SHP77 treated with DMSO at 0.1 percent for 48 hours (cell line): ENCODE measurements at regions not wholly inside any gene's neighbourhood (a gene's known extent, or its start where the extent isn't known, plus 50 kb on each side); places are given as distances from the start of the nearest gene placed in this dataset.
"Not testable (repeated sequence)": the region's sequence is repeated elsewhere in the genome, so short reads cannot be mapped to it uniquely, and the experiment has no call there.

Source experiments
- DNase-seq: peaks from one replicate; lab custom pipeline; 2025; lab: John Stamatoyannopoulos, UW

- DNase-seq: no peak
Measured at GRCh38 chr1:198809247-198809646, 170.4 kb downstream of the PTPRC start.

GRCh38 chr1:198811449-198811848 lies 172.6 kb downstream of the PTPRC start:
- no peak for DNase-seq

GRCh38 chr1:198823626-198824025 lies 184.8 kb downstream of the PTPRC start:
- DNase-seq: no peak

GRCh38 chr1:198825254-198825653 lies 186.4 kb downstream of the PTPRC start:
- no peak for DNase-seq

GRCh38 chr1:198829356-198829755 lies 190.5 kb downstream of the PTPRC start:
- DNase-seq: no peak

GRCh38 chr1:198829944-198830343 lies 191.1 kb downstream of the PTPRC start:
- no peak for DNase-seq

- DNase-seq: no peak
Measured at GRCh38 chr1:198830412-198830811, 191.6 kb downstream of the PTPRC start.

GRCh38 chr1:198833706-198834503 lies 195.1 kb downstream of the PTPRC start:
- DNase-seq: no peak

- DNase-seq: no peak
Measured at GRCh38 chr1:198837278-198838021, 198.6 kb downstream of the PTPRC start.

- no peak for DNase-seq
Measured at GRCh38 chr1:198838022-198838342, 199.1 kb downstream of the PTPRC start.

GRCh38 chr1:198841477-198841876 lies 202.6 kb downstream of the PTPRC start:
- no peak for DNase-seq

- no peak for DNase-seq
Measured at GRCh38 chr1:198842686-198843085, 203.8 kb downstream of the PTPRC start.

- DNase-seq: no peak
Measured at GRCh38 chr1:198845271-198845670, 206.4 kb downstream of the PTPRC start.

- no peak for DNase-seq
Measured at GRCh38 chr1:198845851-198846250, 207.0 kb downstream of the PTPRC start.

- DNase-seq: no peak
Measured at GRCh38 chr1:198846556-198846955, 207.7 kb downstream of the PTPRC start.

GRCh38 chr1:198848206-198848605 lies 209.4 kb downstream of the PTPRC start:
- DNase-seq: no peak

GRCh38 chr1:198848649-198849048 lies 209.8 kb downstream of the PTPRC start:
- DNase-seq: no peak

- DNase-seq: no peak
Measured at GRCh38 chr1:198849093-198849492, 210.3 kb downstream of the PTPRC start.

- no peak for DNase-seq
Measured at GRCh38 chr1:198850196-198850595, 211.4 kb downstream of the PTPRC start.

GRCh38 chr1:198850966-198851365 lies 212.1 kb downstream of the PTPRC start:
- DNase-seq: not testable (repeated sequence)

GRCh38 chr1:198856601-198857000 lies 217.8 kb downstream of the PTPRC start:
- DNase-seq: no peak

- no peak for DNase-seq
Measured at GRCh38 chr1:198858033-198858432, 219.2 kb downstream of the PTPRC start.

GRCh38 chr1:198860371-198860770 lies 221.5 kb downstream of the PTPRC start:
- no peak for DNase-seq

- DNase-seq: no peak
Measured at GRCh38 chr1:198861636-198862035, 222.8 kb downstream of the PTPRC start.
